ENCODE measurements at regions not wholly inside any gene's neighbourhood (a gene's known extent, or its start where the extent isn't known, plus 50 kb on each side); places are given as distances from the start of the nearest gene placed in this dataset.

DNA sequence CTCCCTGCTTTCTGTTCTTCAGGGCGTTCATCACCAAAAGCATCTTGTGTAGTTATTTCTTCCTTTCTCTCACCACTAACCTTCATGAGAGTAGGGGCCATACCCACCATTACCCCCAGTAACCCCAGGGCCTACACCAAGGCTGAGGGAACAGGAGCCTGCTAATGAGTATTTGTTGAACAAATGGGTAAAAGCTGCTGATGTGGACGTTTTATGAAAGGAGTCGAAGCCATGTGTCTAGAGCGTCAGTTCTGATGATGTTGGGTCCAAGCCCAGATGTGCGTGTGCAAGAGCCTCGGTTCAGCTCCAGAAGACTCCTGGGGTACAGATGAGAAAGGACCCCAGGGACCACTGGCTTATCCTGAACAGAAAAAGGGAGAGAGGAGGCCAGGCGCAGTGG lies 77.1 kb upstream of the TBC1D3K start:
- no peaks in the 10 kb centered on the region for H3K9me3 ChIP-seq (replicated peaks)
- no peak for DNase-seq
- H3K4me3 ChIP-seq = no peak overlapping the region
- TF ChIP-seq, protein P1, sequence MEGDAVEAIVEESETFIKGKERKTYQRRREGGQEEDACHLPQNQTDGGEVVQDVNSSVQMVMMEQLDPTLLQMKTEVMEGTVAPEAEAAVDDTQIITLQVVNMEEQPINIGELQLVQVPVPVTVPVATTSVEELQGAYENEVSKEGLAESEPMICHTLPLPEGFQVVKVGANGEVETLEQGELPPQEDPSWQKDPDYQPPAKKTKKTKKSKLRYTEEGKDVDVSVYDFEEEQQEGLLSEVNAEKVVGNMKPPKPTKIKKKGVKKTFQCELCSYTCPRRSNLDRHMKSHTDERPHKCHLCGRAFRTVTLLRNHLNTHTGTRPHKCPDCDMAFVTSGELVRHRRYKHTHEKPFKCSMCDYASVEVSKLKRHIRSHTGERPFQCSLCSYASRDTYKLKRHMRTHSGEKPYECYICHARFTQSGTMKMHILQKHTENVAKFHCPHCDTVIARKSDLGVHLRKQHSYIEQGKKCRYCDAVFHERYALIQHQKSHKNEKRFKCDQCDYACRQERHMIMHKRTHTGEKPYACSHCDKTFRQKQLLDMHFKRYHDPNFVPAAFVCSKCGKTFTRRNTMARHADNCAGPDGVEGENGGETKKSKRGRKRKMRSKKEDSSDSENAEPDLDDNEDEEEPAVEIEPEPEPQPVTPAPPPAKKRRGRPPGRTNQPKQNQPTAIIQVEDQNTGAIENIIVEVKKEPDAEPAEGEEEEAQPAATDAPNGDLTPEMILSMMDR (IDR thresholded peaks at IDR 0.05; ENCODE audit: borderline replicate concordance) = no peak
- peaks cover 65% of the 10 kb centered on the region for H3K27me3 ChIP-seq (ENCODE audit: low read depth)
- H3K4me1 ChIP-seq = peaks cover 5% of the 10 kb centered on the region
- H3K27ac ChIP-seq (replicated peaks) = no peak overlapping the region
- intact Hi-C loops (cut with micrococcal nuclease) = no loop called here
- H3K36me3 ChIP-seq = no peaks in the 10 kb centered on the region

DNA sequence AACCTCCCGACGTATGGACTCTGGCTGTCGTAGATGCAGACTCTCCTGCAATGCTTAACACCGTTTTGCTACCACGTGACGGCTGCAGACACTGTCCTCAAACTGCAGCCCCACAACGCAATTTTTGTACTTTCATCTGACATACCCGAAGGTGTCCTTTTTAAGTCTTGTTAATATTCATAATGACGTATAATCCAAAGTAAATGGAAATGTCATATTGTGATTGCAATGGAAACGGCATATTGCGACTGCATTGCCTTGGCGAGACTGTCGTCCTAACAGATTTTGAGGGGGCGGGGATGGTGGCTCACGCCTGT lies 79.3 kb upstream of the TBC1D3K start:
- TF ChIP-seq, protein P1 (IDR thresholded peaks at IDR 0.05; ENCODE audit: borderline replicate concordance) = no peak
- intact Hi-C loops (cut with micrococcal nuclease) = no loop called here

DNA sequence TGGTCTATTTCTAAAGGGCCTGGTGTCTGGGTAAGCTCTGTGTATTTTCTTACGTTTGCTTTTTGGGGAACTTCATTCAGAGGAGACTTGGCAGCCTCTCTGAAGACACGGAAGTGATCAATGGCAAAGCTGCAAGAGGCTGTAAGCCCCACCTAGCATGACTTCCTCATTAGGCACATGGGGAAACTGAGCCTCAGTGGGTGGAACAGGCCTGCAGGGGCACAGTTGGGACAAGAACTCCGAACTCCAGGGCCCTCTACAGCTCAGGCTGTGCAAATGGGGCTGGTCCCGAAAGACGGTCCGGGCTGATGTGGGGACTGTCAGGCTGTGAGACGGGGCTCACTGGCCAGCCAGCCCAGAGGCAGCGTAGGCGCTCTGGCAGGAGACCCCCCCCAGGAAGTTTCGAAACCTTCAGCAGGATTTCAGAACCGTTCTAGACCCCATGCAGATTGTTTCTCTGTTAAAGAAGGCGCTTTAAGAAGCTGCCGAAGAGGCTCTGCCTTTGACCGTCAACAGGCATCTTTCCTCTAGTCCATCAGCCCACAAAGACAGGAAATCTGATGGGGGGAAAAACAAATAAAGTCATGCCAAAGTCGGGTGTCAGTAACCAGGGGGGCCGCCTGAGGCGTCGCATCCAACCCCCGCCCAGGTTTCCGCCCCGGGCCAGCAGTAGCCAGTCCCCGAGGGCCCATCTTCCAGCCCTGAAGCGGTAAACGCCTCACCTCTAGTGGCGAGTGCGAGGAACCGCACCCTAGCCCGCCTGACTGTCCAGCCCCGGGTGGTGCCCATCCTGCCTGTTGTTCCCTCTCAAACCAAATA lies 79.8 kb upstream of the TBC1D3K start:
- peak overlapping the region; percentile 39 for H3K4me3 ChIP-seq
- H3K9me3 ChIP-seq (replicated peaks) = no peaks in the 10 kb centered on the region
- TF ChIP-seq, protein P1 (IDR thresholded peaks at IDR 0.05; ENCODE audit: borderline replicate concordance) = peak; percentile 78
- no peak overlapping the region for H3K27ac ChIP-seq (replicated peaks)
- peaks cover 84% of the 10 kb centered on the region for H3K27me3 ChIP-seq (ENCODE audit: low read depth)
- peak; percentile 51 for DNase-seq
- H3K36me3 ChIP-seq = no peaks in the 10 kb centered on the region
- H3K4me1 ChIP-seq = peaks cover 5% of the 10 kb centered on the region
- intact Hi-C loops (cut with micrococcal nuclease) = no loop called here

More for the DNA sequence above, 79.3 kb upstream of the TBC1D3K start:
- Histone ChIP-seq H3K36me3 (no peaks in the 10 kb centered on the region), H3K4me1 (peaks cover 5% of the 10 kb centered on the region), H3K4me3 (no peak overlapping the region), H3K27ac (replicated peaks) (no peak overlapping the region), H3K9me3 (replicated peaks) (no peaks in the 10 kb centered on the region), H3K27me3 (ENCODE audit: low read depth) (peaks cover 79% of the 10 kb centered on the region)
- no peak for DNase-seq

DNA sequence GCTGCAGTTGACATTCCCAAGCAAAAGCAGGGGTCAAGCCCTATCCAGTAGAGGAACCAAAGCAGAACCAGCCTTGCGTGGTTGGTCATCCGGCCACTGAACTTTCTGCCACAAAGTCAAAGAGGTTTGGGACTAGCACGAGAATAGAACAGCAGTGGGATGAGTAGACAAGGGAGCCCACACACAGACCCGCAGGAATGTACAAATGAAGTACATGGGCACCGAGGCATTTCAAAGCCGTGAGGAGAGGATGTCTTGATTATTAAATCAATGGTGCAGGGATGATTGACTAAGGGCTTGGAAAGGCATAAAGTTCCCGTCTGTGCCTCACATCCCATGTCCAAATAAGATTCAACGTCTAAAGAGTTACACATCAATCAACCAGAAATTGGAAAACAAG lies 81.8 kb upstream of the TBC1D3K start:
- Histone ChIP-seq H3K4me1 (peaks cover 5% of the 10 kb centered on the region), H3K4me3 (no peak overlapping the region), H3K27ac (replicated peaks) (no peak overlapping the region), H3K27me3 (ENCODE audit: low read depth) (peaks cover 97% of the 10 kb centered on the region), H3K36me3 (no peaks in the 10 kb centered on the region), H3K9me3 (replicated peaks) (no peaks in the 10 kb centered on the region)
- TF ChIP-seq, protein P1 (IDR thresholded peaks at IDR 0.05; ENCODE audit: borderline replicate concordance) = no peak
- intact Hi-C loops (cut with micrococcal nuclease) = no loop called here
- no peak for DNase-seq

- H3K4me3 ChIP-seq = no peak overlapping the region
- H3K27ac ChIP-seq (replicated peaks) = no peak overlapping the region
- peaks cover 5% of the 10 kb centered on the region for H3K4me1 ChIP-seq
- DNase-seq = no peak
- intact Hi-C loops (cut with micrococcal nuclease) = no loop called here
- H3K27me3 ChIP-seq (ENCODE audit: low read depth) = peaks cover 97% of the 10 kb centered on the region
- no peaks in the 10 kb centered on the region for H3K9me3 ChIP-seq (replicated peaks)
- TF ChIP-seq, protein P1 (IDR thresholded peaks at IDR 0.05; ENCODE audit: borderline replicate concordance) = no peak
- no peaks in the 10 kb centered on the region for H3K36me3 ChIP-seq
Measured at GRCh38 chr17:37841232-37841631, 83.0 kb upstream of the TBC1D3K start.
